Stimulated activated CD4-positive, alpha-beta T cell treated with anti-CD3 and anti-CD28 coated beads, Interleukin-4, amount 100 ng/mL, for 1 hour (primary cell): ENCODE measurements at regions not wholly inside any gene's neighbourhood (a gene's known extent, or its start where the extent isn't known, plus 50 kb on each side); places are given as distances from the start of the nearest gene placed in this dataset.
"Not testable (repeated sequence)": the region's sequence is repeated elsewhere in the genome, so short reads cannot be mapped to it uniquely, and the experiment has no call there.

ENCODE experiments used
- DNase-seq: peaks from one replicate; pipeline ENCODE4 v3.0.0-alpha.2; 2020

GRCh38 chr7:145916776-145917175 is 199.8 kb upstream of the CNTNAP2 start:
- no peak for DNase-seq

- DNase-seq: no peak
Measured at GRCh38 chr7:145915679-145916078, 200.9 kb upstream of the CNTNAP2 start.

GRCh38 chr7:145909991-145910513 is 206.5 kb upstream of the CNTNAP2 start:
- DNase-seq: no peak

GRCh38 chr7:145903658-145904057 is 212.9 kb upstream of the CNTNAP2 start:
- DNase-seq: no peak

- DNase-seq: no peak
Measured at GRCh38 chr7:145902123-145902522, 214.5 kb upstream of the CNTNAP2 start.

- no peak for DNase-seq
Measured at GRCh38 chr7:145899938-145900337, 216.7 kb upstream of the CNTNAP2 start.

- no peak for DNase-seq
Measured at GRCh38 chr7:145893925-145894535, 222.6 kb upstream of the CNTNAP2 start.

- no peak for DNase-seq
Measured at GRCh38 chr7:145884716-145885514, 231.7 kb upstream of the CNTNAP2 start.

- DNase-seq: no peak
Measured at GRCh38 chr7:145876376-145876775, 240.2 kb upstream of the CNTNAP2 start.

- no peak for DNase-seq
Measured at GRCh38 chr7:145875267-145875666, 241.3 kb upstream of the CNTNAP2 start.

GRCh38 chr7:145868935-145869334 is 247.7 kb upstream of the CNTNAP2 start:
- no peak for DNase-seq

GRCh38 chr7:145862212-145862611 is 254.4 kb upstream of the CNTNAP2 start:
- DNase-seq: no peak

GRCh38 chr7:145860809-145861208 is 255.8 kb upstream of the CNTNAP2 start:
- no peak for DNase-seq

- no peak for DNase-seq
Measured at GRCh38 chr7:145850636-145851035, 266.0 kb upstream of the CNTNAP2 start.

GRCh38 chr7:145848691-145849090 is 267.9 kb upstream of the CNTNAP2 start:
- DNase-seq: no peak

- DNase-seq: no peak
Measured at GRCh38 chr7:145845345-145845744, 271.3 kb upstream of the CNTNAP2 start.

- DNase-seq: no peak
Measured at GRCh38 chr7:145839814-145840213, 276.8 kb upstream of the CNTNAP2 start.

- DNase-seq: no peak
Measured at GRCh38 chr7:145831616-145832206, 284.9 kb upstream of the CNTNAP2 start.

GRCh38 chr7:145817687-145818086 is 298.9 kb upstream of the CNTNAP2 start:
- no peak for DNase-seq

- no peak for DNase-seq
Measured at GRCh38 chr7:145812218-145812617, 304.4 kb upstream of the CNTNAP2 start.

GRCh38 chr7:145805496-145805895 is 311.1 kb upstream of the CNTNAP2 start:
- not testable (repeated sequence) for DNase-seq

- no peak for DNase-seq
Measured at GRCh38 chr7:145797507-145797906, 319.1 kb upstream of the CNTNAP2 start.

GRCh38 chr7:145795132-145795531 is 321.5 kb upstream of the CNTNAP2 start:
- no peak for DNase-seq
